IMR-90 (cell line): ENCODE measurements at regions not wholly inside any gene's neighbourhood (a gene's known extent, or its start where the extent isn't known, plus 50 kb on each side); places are given as distances from the start of the nearest gene placed in this dataset.

ENCODE experiments used
- ATAC-seq: fragments of 200-7000 bp; cut with Tn5 transposase; 2 replicates; pipeline ENCODE4 v1.9.1; 2020; ENCODE audit warnings: low read depth, mild to moderate bottlenecking, moderate library complexity
- BruUV-seq: library from RNA; stranded (reverse); fragments of 400-500 nt; replicated peaks from 2 replicates; lab custom pipeline; 2021; lab: Mats Ljungman, UMichigan
- CTCF ChIA-PET: fragments of 300-600 bp; formaldehyde crosslinking; extraction: SDS; loops from one replicate; lab custom pipeline; 2021; ENCODE audit warnings: antibody characterized with exemption; lab: Yijun Ruan, JAX
- POLR2A ChIA-PET: fragments of 300-600 bp; sonication (Branson Sonifier 250); formaldehyde crosslinking; loops from one replicate; lab custom pipeline; 2022; ENCODE audit warnings: antibody characterized with exemption; ENCODE audit not compliant: unreplicated experiment; lab: Charles Lee
- DNase-seq: peaks from one replicate; pipeline ENCODE4 v3.0.0; 2013
- H2AFZ ChIP-seq: replicated peaks from 2 replicates; pipeline ENCODE3; 2013; ENCODE audit warnings: low read length, mild to moderate bottlenecking; ENCODE audit not compliant: poor library complexity
- H2AK5ac ChIP-seq: 2 replicates; pipeline ENCODE4 v1.6.1; 2013; ENCODE audit warnings: low read depth, low read length, inconsistent platforms
- H2AK9ac ChIP-seq: replicated peaks from 2 replicates; pipeline ENCODE3; 2013; ENCODE audit warnings: mild to moderate bottlenecking, low read depth, low read length, moderate library complexity; ENCODE audit not compliant: poor library complexity
- H2BK120ac ChIP-seq: 2 replicates; pipeline ENCODE4 v1.6.1; 2013; ENCODE audit warnings: low read depth, low read length, inconsistent platforms
- H2BK15ac ChIP-seq: 3 replicates; pipeline ENCODE4 v1.6.1; 2013; ENCODE audit warnings: low read depth, low read length, inconsistent platforms
- H2BK20ac ChIP-seq: 2 replicates; pipeline ENCODE4 v1.6.1; 2013; ENCODE audit warnings: low read depth, mild to moderate bottlenecking, inconsistent platforms, low read length, moderate library complexity
- H2BK5ac ChIP-seq: 2 replicates; pipeline ENCODE4 v1.6.1; 2013; ENCODE audit warnings: mild to moderate bottlenecking, low read depth, low read length, inconsistent platforms; ENCODE audit not compliant: poor library complexity, severe bottlenecking
- H3K14ac ChIP-seq: replicated peaks from 2 replicates; pipeline ENCODE4 v1.6.1; 2013; ENCODE audit warnings: low read depth, low read length, inconsistent platforms
- H3K18ac ChIP-seq: 2 replicates; pipeline ENCODE4 v1.6.1; 2013; ENCODE audit warnings: low read depth, low read length, control low read depth
- H3K23ac ChIP-seq: 2 replicates; pipeline ENCODE4 v1.6.1; 2013; ENCODE audit warnings: low read depth, low read length, inconsistent platforms
- H3K27ac ChIP-seq: 2 replicates; pipeline ENCODE4 v1.5.1; 2013; ENCODE audit warnings: mild to moderate bottlenecking, control low read depth, low read length; ENCODE audit not compliant: insufficient read depth
- H3K27me3 ChIP-seq: 2 replicates; pipeline ENCODE4 v1.6.1; 2013; ENCODE audit warnings: low read length; ENCODE audit not compliant: control insufficient read depth, insufficient read depth
- H3K36me3 ChIP-seq: 2 replicates; pipeline ENCODE4 v1.6.1; 2013; ENCODE audit warnings: low read length, mixed read lengths; ENCODE audit not compliant: control insufficient read depth, insufficient read depth
- H3K4ac ChIP-seq: 2 replicates; pipeline ENCODE4 v1.6.1; 2013; ENCODE audit warnings: low read depth, low read length, inconsistent platforms
- H3K4me1 ChIP-seq: 2 replicates; pipeline ENCODE4 v1.6.1; 2013; ENCODE audit warnings: low read length, mixed read lengths; ENCODE audit not compliant: control insufficient read depth, insufficient read depth
- H3K4me2 ChIP-seq: 2 replicates; pipeline ENCODE4 v1.6.1; 2013; ENCODE audit warnings: low read depth, mild to moderate bottlenecking, control low read depth, low read length, moderate library complexity
- H3K4me3 ChIP-seq: 2 replicates; pipeline ENCODE4 v1.5.1; 2013; ENCODE audit warnings: low read depth, mild to moderate bottlenecking, control low read depth, low read length, moderate library complexity; ENCODE audit not compliant: insufficient read depth
- H3K56ac ChIP-seq: 2 replicates; pipeline ENCODE4 v1.6.1; 2013; ENCODE audit warnings: low read length, inconsistent platforms; ENCODE audit not compliant: insufficient read depth; ENCODE audit errors: extremely low read depth
- H3K79me1 ChIP-seq, 2 experiments: 2 replicates each; pipeline ENCODE4 v1.6.1; 2013; ENCODE audit warnings: low read length in 2 of 2, inconsistent platforms in 1 of 2, low read depth in 1 of 2
- H3K9ac ChIP-seq: 2 replicates; pipeline ENCODE4 v1.6.1; 2013; ENCODE audit warnings: low read depth, low read length, control low read depth
- H3K9me1 ChIP-seq: 2 replicates; pipeline ENCODE4 v1.6.1; 2013; ENCODE audit warnings: low read length, inconsistent platforms; ENCODE audit not compliant: insufficient read depth
- H3K9me3 ChIP-seq: 2 replicates; pipeline ENCODE4 v1.6.1; 2013; ENCODE audit warnings: low read length; ENCODE audit not compliant: control insufficient read depth, insufficient read depth
- H4K20me1 ChIP-seq: 2 replicates; pipeline ENCODE4 v1.6.1; 2013; ENCODE audit warnings: low read length, inconsistent platforms; ENCODE audit not compliant: insufficient read depth
- H4K5ac ChIP-seq: 2 replicates; pipeline ENCODE4 v1.6.1; 2013; ENCODE audit warnings: mild to moderate bottlenecking, low read depth, low read length, control low read depth
- H4K8ac ChIP-seq, 2 experiments: 2 replicates each; pipeline ENCODE4 v1.6.1; 2013; ENCODE audit warnings: low read depth in 2 of 2, low read length in 2 of 2, control low read depth in 1 of 2, inconsistent platforms in 1 of 2
- H4K91ac ChIP-seq: 2 replicates; pipeline ENCODE4 v1.6.1; 2013; ENCODE audit warnings: low read depth, low read length, inconsistent platforms; ENCODE audit not compliant: insufficient read depth
- CEBPB ChIP-seq: IDR thresholded peaks from 2 replicates; pipeline ENCODE4 v1.6.1; 2012; ENCODE audit warnings: low read depth, low read length, improper control_type of control experiment
- FOS ChIP-seq: fragments of 150-350 bp; IDR thresholded peaks from 2 replicates; pipeline ENCODE4 v1.6.1; 2016; ENCODE audit warnings: low read depth, low read length
- WGBS, 2 experiments: methylation state at CpG; one replicate each; pipeline versions ENCODE4 v1.1.5 to v1.1.7; 2013; ENCODE audit warnings: missing lambda C conversion rate in 2 of 2; ENCODE audit not compliant: insufficient read length in 1 of 2; ENCODE audit errors: extremely low coverage in 2 of 2; 5-methylcytosine and 5-hydroxymethylcytosine counted together
- dilution Hi-C: fragments of 300-500 bp; cut with HindIII; formaldehyde crosslinking; loops from one replicate; pipeline ENCODE4 v1.14.3; 2018; ENCODE audit warnings: low sequenced_read_pairs; ENCODE audit not compliant: unreplicated experiment
- in situ Hi-C: fragments of 300-500 bp; cut with MboI; formaldehyde crosslinking; loops from 3 replicates; pipeline ENCODE4 v1.14.3; 2019; ENCODE audit warnings: low sequenced_read_pairs, inconsistent platforms, mixed read lengths
- intact Hi-C: fragments of 100-400 bp; cut with micrococcal nuclease; formaldehyde crosslinking; loops from 2 replicates; pipeline ENCODE4 v1.10.0; 2022

DNA sequence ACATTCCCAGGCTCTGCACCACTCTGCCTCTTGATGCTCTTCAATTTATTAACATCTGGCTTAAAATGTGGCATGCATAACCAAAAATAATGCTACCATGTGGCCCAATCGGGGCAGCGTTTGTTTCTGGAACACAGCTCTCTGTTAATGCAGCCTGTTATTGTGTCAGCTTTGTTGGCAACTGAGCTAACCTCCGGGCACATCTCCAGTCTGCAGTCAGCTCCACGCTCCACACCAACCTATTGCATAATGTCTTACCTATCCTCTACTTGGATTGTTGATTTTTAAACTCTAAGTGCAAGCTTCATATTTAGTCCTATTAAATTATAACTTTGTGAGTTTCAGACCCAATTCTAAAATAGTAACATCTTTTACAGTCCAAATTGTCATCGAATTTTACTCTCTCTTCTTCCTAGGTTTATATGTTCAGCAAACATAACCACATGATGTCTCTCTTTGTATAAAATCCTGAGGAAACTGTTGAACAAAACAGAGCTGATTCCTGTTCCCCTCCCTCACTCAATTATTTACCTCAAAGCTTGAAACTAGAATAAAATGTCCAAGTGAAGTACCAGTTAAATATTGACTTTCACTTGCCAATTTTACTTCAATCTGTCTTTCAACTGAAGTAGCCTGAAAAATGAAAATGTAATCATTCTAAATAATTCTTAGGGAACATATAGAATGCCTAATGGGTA is 92.2 kb upstream of the RAPGEF2 start:
- DNase-seq (peak; percentile 67), ATAC-seq (peak; percentile 57; the same call in 1 of the 2 replicates)
- H3K36me3 ChIP-seq: no peaks in the 10 kb centered on the region
- H2AFZ ChIP-seq: no peak overlapping the region
- ChIA-PET POLR2A (no interaction called here), CTCF (interaction anchor here (0.6 to 1.1 kb wide), 2 partner anchors 11 to 13 kb away, joined by 3 read pairs; no protein-coding TSS in a partner anchor)
- no peaks in the 10 kb centered on the region for H3K4me1 ChIP-seq
- dilution Hi-C loops: no loop called here
- 39% methylated on average over 3 of the region's 5 CpGs; no CpG with 5 or more reads in 1 of the 2 experiments for WGBS, 2 experiments
- H2AK5ac ChIP-seq: no peak overlapping the region
- no peak overlapping the region for H3K56ac ChIP-seq
- no peak overlapping the region for H3K9ac ChIP-seq
- H2AK9ac ChIP-seq: no peak overlapping the region
- intact Hi-C loops: no loop called here
- no peak overlapping the region for H2BK15ac ChIP-seq
- H4K8ac ChIP-seq: no peak overlapping the region
- H3K9me3 ChIP-seq: no peaks in the 10 kb centered on the region
- no peak overlapping the region for H4K5ac ChIP-seq
- no peak overlapping the region for H4K91ac ChIP-seq
- peaks cover 2% of the 10 kb centered on the region; the same call in 1 of the 2 replicates for H3K9me1 ChIP-seq
- no peak overlapping the region for H2BK5ac ChIP-seq
- BruUV-seq: no TSS peak
- no peak overlapping the region for H3K18ac ChIP-seq
- H2BK20ac ChIP-seq: no peak overlapping the region
- TF ChIP-seq CEBPB (peak; percentile 85), FOS (no peak)
- H4K20me1 ChIP-seq: no peaks in the 10 kb centered on the region
- no peaks in the 10 kb centered on the region for H3K79me1 ChIP-seq
- in situ Hi-C loops: no loop called here
- no peak overlapping the region for H3K4me2 ChIP-seq
- H3K4ac ChIP-seq: no peak overlapping the region
- H3K4me3 ChIP-seq: no peak overlapping the region
- no peak overlapping the region for H3K27ac ChIP-seq
- H3K14ac ChIP-seq: no peak overlapping the region
- H2BK120ac ChIP-seq: no peak overlapping the region
- no peaks in the 10 kb centered on the region for H3K27me3 ChIP-seq
- no peak overlapping the region for H3K23ac ChIP-seq
